ENCODE measurements at regions not wholly inside any gene's neighbourhood (a gene's known extent, or its start where the extent isn't known, plus 50 kb on each side); places are given as distances from the start of the nearest gene placed in this dataset.

DNA sequence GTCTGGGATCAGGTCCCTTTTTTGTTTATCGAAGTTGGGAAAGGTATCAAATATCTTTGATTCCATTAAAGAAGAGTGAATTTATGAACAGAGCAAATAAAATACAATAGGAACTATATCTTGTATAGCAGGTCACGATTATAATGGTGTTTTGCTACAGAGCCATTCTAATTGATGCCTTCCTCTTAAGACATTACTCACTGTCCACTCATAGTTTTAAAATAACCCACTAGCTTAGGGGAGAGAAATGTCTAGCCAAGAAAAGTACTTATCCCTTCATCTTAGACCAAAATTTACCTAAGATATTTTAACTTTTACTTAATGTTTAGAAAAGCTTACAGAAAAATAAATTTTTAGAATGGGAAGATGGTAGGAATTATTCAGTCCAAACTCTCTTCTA lies 112.0 kb upstream of the PABPC4L start:
- DNase-seq (ENCODE audit: low read depth, low spot score) (peak; percentile 2), FAIRE-seq (no peak)
- TF ChIP-seq POLR2AphosphoS5 (IDR thresholded peaks at IDR 0.05; ENCODE audit: insufficient read depth, low read depth, low read length) (no peak), POLR2A (IDR thresholded peaks at IDR 0.05; ENCODE audit: low read depth, low read length) (no peak), JUN (IDR thresholded peaks at IDR 0.05; ENCODE audit: borderline replicate concordance, insufficient read depth, insufficient read length, low read depth) (no peak), EZH2 (IDR thresholded peaks at IDR 0.05; ENCODE audit: borderline replicate concordance, low read depth, low read length, severe bottlenecking) (no peak), GATA2 (IDR thresholded peaks at IDR 0.05; ENCODE audit: insufficient read depth, insufficient read length, low read depth, low read length) (no peak), FOS (IDR thresholded peaks at IDR 0.05; ENCODE audit: borderline replicate concordance, insufficient read depth, low read length) (no peak), MYC (IDR thresholded peaks at IDR 0.05; ENCODE audit: low read depth, low read length) (no peak)
- TF ChIP-seq, protein P1, sequence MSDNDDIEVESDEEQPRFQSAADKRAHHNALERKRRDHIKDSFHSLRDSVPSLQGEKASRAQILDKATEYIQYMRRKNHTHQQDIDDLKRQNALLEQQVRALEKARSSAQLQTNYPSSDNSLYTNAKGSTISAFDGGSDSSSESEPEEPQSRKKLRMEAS (IDR thresholded peaks at IDR 0.05; ENCODE audit: insufficient read depth, insufficient read length) = no peak
- TF ChIP-seq, protein P2, sequence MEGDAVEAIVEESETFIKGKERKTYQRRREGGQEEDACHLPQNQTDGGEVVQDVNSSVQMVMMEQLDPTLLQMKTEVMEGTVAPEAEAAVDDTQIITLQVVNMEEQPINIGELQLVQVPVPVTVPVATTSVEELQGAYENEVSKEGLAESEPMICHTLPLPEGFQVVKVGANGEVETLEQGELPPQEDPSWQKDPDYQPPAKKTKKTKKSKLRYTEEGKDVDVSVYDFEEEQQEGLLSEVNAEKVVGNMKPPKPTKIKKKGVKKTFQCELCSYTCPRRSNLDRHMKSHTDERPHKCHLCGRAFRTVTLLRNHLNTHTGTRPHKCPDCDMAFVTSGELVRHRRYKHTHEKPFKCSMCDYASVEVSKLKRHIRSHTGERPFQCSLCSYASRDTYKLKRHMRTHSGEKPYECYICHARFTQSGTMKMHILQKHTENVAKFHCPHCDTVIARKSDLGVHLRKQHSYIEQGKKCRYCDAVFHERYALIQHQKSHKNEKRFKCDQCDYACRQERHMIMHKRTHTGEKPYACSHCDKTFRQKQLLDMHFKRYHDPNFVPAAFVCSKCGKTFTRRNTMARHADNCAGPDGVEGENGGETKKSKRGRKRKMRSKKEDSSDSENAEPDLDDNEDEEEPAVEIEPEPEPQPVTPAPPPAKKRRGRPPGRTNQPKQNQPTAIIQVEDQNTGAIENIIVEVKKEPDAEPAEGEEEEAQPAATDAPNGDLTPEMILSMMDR (IDR thresholded peaks at IDR 0.05; ENCODE audit: extremely low read depth in 1 of 2, insufficient read depth in 1 of 2, low read depth in 1 of 2, low read length in 2 of 2) = no peak
- H3K9ac ChIP-seq (replicated peaks; ENCODE audit: extremely low read depth, insufficient read depth, low read length) = no peak overlapping the region
- H3K4me1 ChIP-seq (ENCODE audit: control insufficient read depth, extremely low read depth, insufficient read depth, low read length) = no peaks in the 10 kb centered on the region
- no peaks in the 10 kb centered on the region for H4K20me1 ChIP-seq (replicated peaks; ENCODE audit: control insufficient read depth, extremely low read depth, insufficient read depth, low read length)
- ChIA-PET CTCF (no interaction called here), POLR2A (no interaction called here)
- BruUV-seq (replicated peaks) = no TSS peak
- no peak overlapping the region for H3K4me2 ChIP-seq (ENCODE audit: insufficient read depth, low read length)
- H2AFZ ChIP-seq (ENCODE audit: low read depth, low read length) = no peak overlapping the region
- H3K27ac ChIP-seq (ENCODE audit: insufficient read depth, low read depth, low read length) = no peak overlapping the region
- H3K4me3 ChIP-seq (replicated peaks in 1 of 3; ENCODE audit: insufficient read depth in 1 of 3, low read depth in 1 of 3, low read length in 3 of 3) = no peak overlapping the region
- no peaks in the 10 kb centered on the region for H3K79me2 ChIP-seq (ENCODE audit: control insufficient read depth, insufficient read depth, low read length)
- no peaks in the 10 kb centered on the region for H3K9me3 ChIP-seq (replicated peaks; ENCODE audit: control insufficient read depth, insufficient read depth, low read length)
- intact Hi-C loops (cut with micrococcal nuclease) = no loop called here
- dilution Hi-C loops (cut with MboI; ENCODE audit: extremely low pct_ligation_motif_present, low sequenced_read_pairs) = no loop called here
- no peaks in the 10 kb centered on the region for H3K36me3 ChIP-seq (ENCODE audit: control insufficient read depth in 2 of 2, extremely low read depth in 1 of 2, insufficient read depth in 2 of 2, low read length in 2 of 2)
- H3K9me1 ChIP-seq (replicated peaks; ENCODE audit: control insufficient read depth, extremely low read depth, insufficient read depth, low read length) = no peaks in the 10 kb centered on the region
- H3K27me3 ChIP-seq (ENCODE audit: control insufficient read depth in 2 of 2, insufficient read depth in 2 of 2, low read length in 2 of 2) = no peaks in the 10 kb centered on the region
